AG04449 (cell line): ENCODE measurements at regions not wholly inside any gene's neighbourhood (a gene's known extent, or its start where the extent isn't known, plus 50 kb on each side); places are given as distances from the start of the nearest gene placed in this dataset.

Source experiments
- CTCF ChIA-PET: fragments of 350-600 bp; formaldehyde crosslinking; extraction: SDS; loops from one replicate; lab custom pipeline; 2021; ENCODE audit warnings: antibody characterized with exemption; lab: Yijun Ruan, JAX
- POLR2A ChIA-PET: fragments of 400-600, 350-600 bp; formaldehyde crosslinking; extraction: SDS; loops from one replicate; lab custom pipeline; 2020; ENCODE audit warnings: antibody characterized with exemption, inconsistent platforms; lab: Yijun Ruan, JAX
- DNase-seq: peaks from one replicate; pipeline ENCODE4 v3.0.0-alpha.2; 2010; ENCODE audit warnings: low read depth, low spot score
- H3K4me3 ChIP-seq: 2 replicates; pipeline ENCODE4 v1.5.1; 2011; ENCODE audit warnings: low read depth, mild to moderate bottlenecking, control low read depth, low read length
- TF ChIP-seq, protein P1 (sequence below): IDR thresholded peaks from one replicate; pipeline ENCODE4 v1.5.1; 2011; ENCODE audit warnings: mild to moderate bottlenecking, moderate library complexity, low read length, control low read depth, inconsistent platforms; ENCODE audit not compliant: insufficient read depth; ENCODE audit errors: missing control alignments

DNA sequence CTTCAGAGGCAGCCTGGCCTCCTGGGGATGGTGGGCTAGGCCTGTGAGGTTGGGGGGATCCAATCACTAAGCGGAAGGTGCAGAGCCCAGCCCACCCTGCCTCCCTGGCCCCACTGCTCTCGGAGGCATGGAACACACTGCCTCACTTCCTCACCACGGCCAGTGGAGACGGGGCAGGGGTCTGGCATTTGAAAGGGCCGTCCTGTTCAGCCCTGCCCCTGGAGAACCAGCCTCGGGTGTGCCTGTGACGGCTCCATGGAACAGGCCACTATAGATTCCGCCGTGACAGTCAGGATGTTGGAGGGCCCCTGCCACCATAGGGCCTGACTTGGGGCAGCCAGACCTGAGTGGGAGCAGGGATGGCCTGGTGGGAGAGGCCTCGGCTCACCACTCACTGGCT is 110.2 kb downstream of the DACT2 start:
- H3K4me3 ChIP-seq = no peak overlapping the region
- POLR2A ChIA-PET = no interaction called here
- TF ChIP-seq, protein P1, sequence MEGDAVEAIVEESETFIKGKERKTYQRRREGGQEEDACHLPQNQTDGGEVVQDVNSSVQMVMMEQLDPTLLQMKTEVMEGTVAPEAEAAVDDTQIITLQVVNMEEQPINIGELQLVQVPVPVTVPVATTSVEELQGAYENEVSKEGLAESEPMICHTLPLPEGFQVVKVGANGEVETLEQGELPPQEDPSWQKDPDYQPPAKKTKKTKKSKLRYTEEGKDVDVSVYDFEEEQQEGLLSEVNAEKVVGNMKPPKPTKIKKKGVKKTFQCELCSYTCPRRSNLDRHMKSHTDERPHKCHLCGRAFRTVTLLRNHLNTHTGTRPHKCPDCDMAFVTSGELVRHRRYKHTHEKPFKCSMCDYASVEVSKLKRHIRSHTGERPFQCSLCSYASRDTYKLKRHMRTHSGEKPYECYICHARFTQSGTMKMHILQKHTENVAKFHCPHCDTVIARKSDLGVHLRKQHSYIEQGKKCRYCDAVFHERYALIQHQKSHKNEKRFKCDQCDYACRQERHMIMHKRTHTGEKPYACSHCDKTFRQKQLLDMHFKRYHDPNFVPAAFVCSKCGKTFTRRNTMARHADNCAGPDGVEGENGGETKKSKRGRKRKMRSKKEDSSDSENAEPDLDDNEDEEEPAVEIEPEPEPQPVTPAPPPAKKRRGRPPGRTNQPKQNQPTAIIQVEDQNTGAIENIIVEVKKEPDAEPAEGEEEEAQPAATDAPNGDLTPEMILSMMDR = no peak
- no peak for DNase-seq
- CTCF ChIA-PET = no interaction called here

DNA sequence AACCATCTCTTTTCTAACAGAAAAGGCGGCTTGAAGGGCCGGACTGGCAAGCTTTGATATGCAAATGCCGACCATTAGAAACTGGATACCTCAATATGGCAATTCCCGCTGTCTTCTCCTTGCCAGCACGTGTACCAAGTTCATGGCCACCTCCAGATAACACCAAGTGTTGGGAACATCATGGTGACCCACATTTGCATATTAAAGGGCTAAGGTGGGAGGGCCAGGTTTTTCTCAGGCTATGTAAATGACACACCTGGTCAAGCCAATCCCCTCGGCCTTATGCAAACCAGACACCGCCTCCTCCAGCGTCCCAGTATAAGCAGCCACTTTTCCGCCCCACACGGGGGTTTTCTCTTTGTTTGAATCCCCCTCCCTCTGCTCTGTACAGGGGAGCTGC is 110.7 kb downstream of the DACT2 start:
- H3K4me3 ChIP-seq = no peak overlapping the region
- DNase-seq = no peak
- ChIA-PET CTCF (no interaction called here), POLR2A (no interaction called here)
- TF ChIP-seq, protein P1 = no peak

DNA sequence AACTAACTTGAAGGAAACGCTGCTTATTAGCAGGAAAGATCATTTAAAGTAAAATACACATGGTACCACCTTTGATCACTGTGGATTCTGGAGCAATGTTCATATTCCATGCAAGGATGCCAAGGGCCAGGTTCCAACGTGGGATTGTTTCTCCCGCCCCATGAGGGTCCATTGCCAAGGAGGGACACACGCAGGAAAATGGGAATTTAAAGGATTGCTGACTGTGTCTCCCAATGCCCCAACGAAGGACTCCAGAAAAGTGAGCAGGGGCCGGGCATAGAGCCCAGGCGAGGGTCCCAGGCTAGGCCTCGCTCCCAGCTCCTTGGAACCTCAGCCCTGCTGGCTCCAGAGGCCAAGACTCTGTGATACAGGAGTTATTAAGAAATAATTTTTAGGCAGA is 111.2 kb downstream of the DACT2 start:
- CTCF ChIA-PET = no interaction called here
- POLR2A ChIA-PET = no interaction called here
- DNase-seq = no peak
- TF ChIP-seq, protein P1 = no peak
- H3K4me3 ChIP-seq = no peak overlapping the region

GRCh38 chr6:168207421-168208175 is 112.0 kb downstream of the DACT2 start:
- CTCF ChIA-PET = no interaction called here
- POLR2A ChIA-PET = no interaction called here
- no peak for DNase-seq
- no peak overlapping the region for H3K4me3 ChIP-seq
- TF ChIP-seq, protein P1 = no peak

DNA sequence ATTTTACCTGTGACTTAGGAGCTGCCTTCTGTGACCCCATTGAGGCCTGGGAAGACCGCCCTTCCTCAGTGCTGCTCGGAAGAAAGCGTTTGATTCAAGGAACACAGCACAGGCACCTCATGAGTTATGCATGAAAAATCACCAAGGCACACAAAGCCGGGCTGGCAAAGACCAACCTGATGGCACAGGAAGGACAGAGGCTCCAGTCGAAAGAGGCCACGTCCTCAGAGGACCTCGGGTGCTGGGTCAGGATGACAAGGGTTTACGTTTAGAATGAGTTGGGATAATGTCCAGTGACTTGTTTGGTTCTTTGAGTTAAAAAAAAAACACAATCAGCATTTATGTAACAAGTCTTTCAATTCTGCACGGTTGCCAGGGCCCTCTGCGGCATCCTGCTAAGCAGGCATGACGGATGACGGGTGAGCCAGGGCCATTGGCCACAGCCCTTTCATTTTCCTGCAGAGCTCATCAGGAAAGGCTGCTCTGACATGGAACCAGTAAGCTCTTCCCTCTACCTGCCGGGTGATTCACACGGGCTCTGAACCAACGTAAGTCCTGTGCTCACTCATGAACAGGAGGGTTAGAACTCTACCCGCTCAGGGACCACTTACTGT is 112.8 kb downstream of the DACT2 start:
- TF ChIP-seq, protein P1 = no peak
- H3K4me3 ChIP-seq = no peak overlapping the region
- CTCF ChIA-PET = no interaction called here
- DNase-seq = no peak
- POLR2A ChIA-PET = no interaction called here

DNA sequence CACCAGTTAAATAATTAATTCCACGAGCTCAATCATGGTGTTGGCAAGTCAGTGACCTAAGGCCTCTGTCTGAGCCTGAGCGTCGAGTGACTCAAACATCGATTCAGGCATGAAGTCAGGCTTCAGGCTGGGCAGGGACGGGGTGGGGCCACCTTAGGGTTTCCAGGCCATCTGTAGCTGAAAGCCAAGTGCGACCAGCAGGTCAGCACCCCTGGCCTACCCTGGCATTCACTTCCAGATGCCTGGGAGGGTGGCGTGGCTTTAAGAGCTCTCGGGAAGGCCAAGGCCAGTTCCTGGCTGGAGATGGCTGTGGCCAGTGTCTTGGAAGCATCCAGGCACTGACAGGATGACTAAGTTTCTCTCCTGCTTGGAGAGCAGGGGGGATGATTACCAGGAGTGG is 113.4 kb downstream of the DACT2 start:
- TF ChIP-seq, protein P1 = no peak
- H3K4me3 ChIP-seq = no peak overlapping the region
- ChIA-PET POLR2A (no interaction called here), CTCF (no interaction called here)
- DNase-seq = no peak
